ENCODE measurements at regions not wholly inside any gene's neighbourhood (a gene's known extent, or its start where the extent isn't known, plus 50 kb on each side); places are given as distances from the start of the nearest gene placed in this dataset.

DNA sequence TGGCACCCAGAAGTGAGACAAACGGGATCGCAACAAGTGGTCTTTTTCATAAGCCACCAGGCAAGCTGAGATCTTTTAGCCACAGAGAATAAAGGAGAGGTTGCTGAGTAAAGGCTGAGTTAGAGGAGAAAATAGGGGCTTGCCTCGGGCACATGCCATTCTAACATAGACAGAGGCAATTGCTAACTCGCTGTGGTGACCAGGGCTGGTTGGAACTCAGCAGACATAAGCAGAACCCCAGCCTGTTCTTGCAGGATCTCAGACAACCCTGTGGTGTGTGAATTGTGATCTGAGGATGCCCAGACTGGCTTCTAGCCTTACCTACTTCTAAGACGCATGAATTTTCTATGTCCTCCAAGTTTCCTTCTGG lies 300.2 kb downstream of the CDCA7 start:
- 86% methylated on average over 5 of the region's 5 CpGs; no CpG with 5 or more reads in 1 of the 2 experiments for WGBS, 2 experiments (ENCODE audit: extremely low coverage in 1 of 2, insufficient coverage in 1 of 2, insufficient read length in 1 of 2, insufficient replicate concordance in 2 of 2, low coverage in 1 of 2, low lambda C conversion rate in 2 of 2, missing lambda C conversion rate in 1 of 2)
- DNase-seq (ENCODE audit: low read depth in 1 of 2, low spot score in 2 of 2) (no peak), FAIRE-seq (no peak)
- Histone ChIP-seq H2BK12ac (ENCODE audit: low read depth, low read length) (no peak overlapping the region), H3K4me2 (ENCODE audit: insufficient read depth in 1 of 2, low read depth in 2 of 2, low read length in 2 of 2) (no peak overlapping the region), H2BK120ac (replicated peaks; ENCODE audit: low read depth, low read length) (no peak overlapping the region), H3K9ac (replicated peaks in 1 of 4; ENCODE audit: extremely low read depth in 1 of 4, low read depth in 3 of 4, low read length in 3 of 4) (no peak overlapping the region), H3K36me3 (ENCODE audit: control insufficient read depth in 2 of 4, insufficient read depth in 4 of 4, low read length in 3 of 4) (no peaks in the 10 kb centered on the region), H2AK5ac (ENCODE audit: low read depth, low read length) (no peak overlapping the region), H3K18ac (ENCODE audit: extremely low read depth, low read length) (no peak overlapping the region), H2BK20ac (ENCODE audit: low read length) (no peak overlapping the region), H2BK15ac (ENCODE audit: low read length) (no peak overlapping the region), H4K5ac (ENCODE audit: insufficient read length, low read depth, low read length) (no peak overlapping the region), H4K20me1 (replicated peaks in 1 of 2; ENCODE audit: control insufficient read depth in 1 of 2, insufficient read depth in 2 of 2, low read length in 2 of 2) (no peaks in the 10 kb centered on the region), H2BK5ac (ENCODE audit: low read depth, low read length) (no peak overlapping the region), H3K23me2 (ENCODE audit: low read depth, low read length) (no peaks in the 10 kb centered on the region), H3K27me3 (replicated peaks in 1 of 4; ENCODE audit: control insufficient read depth in 3 of 4, extremely low read depth in 1 of 4, insufficient read depth in 3 of 4, low read length in 3 of 4) (no peaks in the 10 kb centered on the region), H3K4ac (replicated peaks; ENCODE audit: insufficient read length, low read depth, low read length) (no peak overlapping the region), H3K56ac (replicated peaks; ENCODE audit: insufficient read length, low read depth, low read length) (no peak overlapping the region), H3K4me3 (ENCODE audit: extremely low read depth in 1 of 4, insufficient read depth in 2 of 4, low read depth in 3 of 4, low read length in 4 of 4) (no peak overlapping the region), H3K4me1 (replicated peaks in 1 of 4; ENCODE audit: control insufficient read depth in 3 of 4, insufficient read depth in 4 of 4, low read length in 3 of 4) (peaks cover 0 to 8% (median 3%) of the 10 kb centered on the region in 4 experiments; a peak in 4 of 7 replicates), H3K27ac (ENCODE audit: low read depth, low read length) (no peak overlapping the region), H4K91ac (replicated peaks; ENCODE audit: insufficient read length, low read length) (no peak overlapping the region), H3K79me1 (ENCODE audit: low read depth, low read length) (no peaks in the 10 kb centered on the region), H3K23ac (ENCODE audit: insufficient read length) (no peak overlapping the region), H3K79me2 (ENCODE audit: control insufficient read depth in 1 of 2, insufficient read depth in 2 of 2, low read length in 2 of 2) (no peaks in the 10 kb centered on the region), H3K14ac (ENCODE audit: insufficient read length) (no peak overlapping the region), H2AFZ (ENCODE audit: low read length) (peak overlapping the region; percentile 4; the same call in 1 of the 2 replicates), H3K9me3 (ENCODE audit: insufficient read depth in 2 of 2, low read depth in 1 of 2, low read length in 1 of 2) (no peaks in the 10 kb centered on the region), H4K8ac (ENCODE audit: extremely low read depth, insufficient read depth, low read length) (no peak overlapping the region)
- TF ChIP-seq CBX5 (IDR thresholded peaks at IDR 0.05; ENCODE audit: low read depth, low read length) (no peak), RAD21 (IDR thresholded peaks at IDR 0.05 in 1 of 2, conservative IDR thresholded peaks at IDR 0.05 in 1 of 2; ENCODE audit: low read depth in 2 of 2, low read length in 2 of 2) (no peak)
- TF ChIP-seq, protein P1, sequence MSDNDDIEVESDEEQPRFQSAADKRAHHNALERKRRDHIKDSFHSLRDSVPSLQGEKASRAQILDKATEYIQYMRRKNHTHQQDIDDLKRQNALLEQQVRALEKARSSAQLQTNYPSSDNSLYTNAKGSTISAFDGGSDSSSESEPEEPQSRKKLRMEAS (IDR thresholded peaks at IDR 0.05) = no peak
- ChIA-PET POLR2A (ENCODE audit: partially characterized antibody) (no interaction called here), CTCF (ENCODE audit: partially characterized antibody) (interaction anchor here (0.7 kb wide), 1 partner anchor 66 kb away, joined by 3 read pairs; no protein-coding TSS in a partner anchor)
